ENCODE measurements at regions not wholly inside any gene's neighbourhood (a gene's known extent, or its start where the extent isn't known, plus 50 kb on each side); places are given as distances from the start of the nearest gene placed in this dataset.

DNA sequence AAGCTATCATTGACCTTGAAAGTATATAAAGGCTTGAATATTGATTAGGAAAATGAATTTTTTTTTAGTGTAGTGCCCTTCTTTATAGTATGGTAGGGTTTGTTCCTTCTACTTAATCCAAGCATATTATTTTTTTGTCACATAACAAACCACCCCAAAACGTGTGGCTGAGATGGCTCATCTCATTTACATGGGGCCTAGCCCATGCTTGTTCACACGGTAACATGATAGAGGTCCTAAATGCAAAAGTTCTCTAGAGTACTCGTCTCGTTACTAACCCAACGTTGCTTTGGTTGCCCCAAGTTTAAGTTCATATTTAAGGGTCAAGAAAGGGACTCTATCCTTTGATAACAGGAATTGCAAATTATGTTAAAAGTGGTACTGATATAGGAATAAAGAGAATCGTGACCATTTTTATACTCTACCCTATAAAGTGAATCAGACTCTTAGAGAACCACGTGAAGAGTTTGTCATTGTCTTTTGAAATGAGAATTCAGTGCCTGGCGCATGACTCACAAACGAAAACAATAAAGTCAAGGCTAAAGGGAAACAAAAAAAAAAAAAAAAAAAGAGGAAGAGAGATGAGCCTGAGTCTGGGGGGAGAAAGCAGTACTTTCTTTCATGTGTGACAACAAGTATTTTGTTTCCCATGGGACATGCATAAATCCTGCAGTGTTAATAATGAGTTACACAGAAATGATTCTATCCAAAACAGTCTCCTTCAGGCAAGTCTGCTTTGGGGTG is 402.8 kb upstream of the NWD2 start:
- DNase-seq, result no peak

DNA sequence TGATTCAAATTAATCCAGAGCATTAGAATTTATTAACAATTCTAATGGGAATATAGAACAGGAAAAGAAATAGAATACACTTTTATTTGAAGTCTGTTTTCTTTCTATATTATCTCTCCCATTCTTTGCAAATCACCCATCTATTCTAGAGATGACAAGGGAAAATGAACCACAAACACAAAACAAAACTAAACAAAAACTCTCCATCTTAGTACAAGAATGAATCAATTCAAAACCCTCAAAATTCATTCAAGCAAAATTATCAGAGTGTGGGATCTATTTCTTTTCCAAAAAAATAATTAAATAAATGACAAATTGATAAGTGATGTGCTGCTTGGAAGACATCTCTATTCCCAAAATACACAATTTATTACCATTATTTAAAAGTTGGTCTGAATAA is 400.1 kb upstream of the NWD2 start:
- DNase-seq, result no peak

DNA sequence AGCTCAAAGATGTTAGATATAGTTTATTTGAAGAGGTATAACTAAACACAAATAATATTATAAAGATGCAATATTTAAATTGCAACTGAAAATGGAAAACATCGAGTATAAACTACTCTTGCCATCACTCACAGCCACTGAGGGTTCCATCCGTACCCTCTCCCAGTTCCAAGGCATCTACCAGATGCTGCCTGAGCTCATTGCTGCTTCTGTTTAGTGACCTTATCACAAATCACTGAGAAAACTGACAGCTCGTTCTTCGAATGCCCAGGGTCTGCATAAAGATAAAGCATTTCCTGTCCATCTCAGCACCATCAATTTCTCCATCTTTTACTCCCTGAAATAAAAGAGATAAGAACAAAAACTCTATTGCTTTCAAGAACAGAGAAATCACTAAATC is 391.7 kb upstream of the NWD2 start:
- no peak for DNase-seq

DNA sequence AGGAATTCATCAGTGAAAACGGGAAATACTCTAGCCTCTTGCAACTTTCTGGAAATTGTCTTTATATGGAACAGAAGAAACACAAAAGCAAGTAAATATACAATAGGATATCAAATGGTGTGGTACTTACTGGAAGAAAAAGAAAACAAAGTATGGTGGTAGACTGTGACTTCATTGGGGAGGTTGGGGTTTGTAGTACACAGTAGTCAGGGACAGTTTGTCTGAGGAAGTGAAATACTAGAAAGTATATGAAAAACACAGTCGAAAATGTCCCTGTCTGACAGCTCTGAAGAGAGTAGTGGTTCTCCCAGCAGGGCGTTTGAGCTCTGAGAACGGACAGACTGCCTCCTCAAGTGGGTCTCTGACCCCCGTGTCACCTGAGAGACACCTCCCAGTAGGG is 390.0 kb upstream of the NWD2 start:
- no peak for DNase-seq

DNA sequence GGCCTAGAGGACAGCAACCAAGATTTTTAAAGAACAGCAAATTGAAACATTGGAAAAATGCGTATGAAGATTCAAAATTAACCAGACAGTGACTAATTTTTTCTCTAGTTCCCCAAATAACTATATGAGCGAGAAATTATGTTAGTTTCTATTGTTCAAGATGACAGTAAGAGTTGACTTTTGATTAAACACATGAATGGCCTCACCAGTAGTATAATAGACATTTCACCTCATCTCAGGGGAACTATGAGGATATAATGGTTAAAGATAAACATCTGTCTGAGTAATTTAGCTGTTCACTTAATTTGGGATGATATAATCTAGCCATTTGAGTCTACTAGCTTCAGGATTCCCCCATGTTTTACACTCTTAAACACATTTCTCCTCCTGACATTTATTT is 380.9 kb upstream of the NWD2 start:
- DNase-seq, result no peak

DNA sequence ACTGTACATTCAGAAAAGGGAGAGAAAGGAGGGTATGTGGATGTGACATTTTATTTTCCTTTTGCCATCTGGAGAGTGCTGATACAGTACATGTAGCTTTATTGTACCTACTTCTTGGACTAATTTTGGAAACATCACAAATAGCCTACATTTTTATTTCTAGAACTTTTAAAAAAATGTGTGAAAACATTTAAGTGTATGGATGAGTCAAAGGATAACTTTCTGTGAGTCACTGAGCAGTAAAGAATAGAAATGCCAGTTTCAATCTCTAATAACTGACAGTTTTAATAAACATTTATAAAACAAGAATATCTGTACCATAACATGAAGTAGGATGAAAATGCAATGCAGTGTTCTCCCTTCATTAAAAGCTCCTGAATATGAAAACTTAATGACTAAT is 374.4 kb upstream of the NWD2 start:
- no peak for DNase-seq

DNA sequence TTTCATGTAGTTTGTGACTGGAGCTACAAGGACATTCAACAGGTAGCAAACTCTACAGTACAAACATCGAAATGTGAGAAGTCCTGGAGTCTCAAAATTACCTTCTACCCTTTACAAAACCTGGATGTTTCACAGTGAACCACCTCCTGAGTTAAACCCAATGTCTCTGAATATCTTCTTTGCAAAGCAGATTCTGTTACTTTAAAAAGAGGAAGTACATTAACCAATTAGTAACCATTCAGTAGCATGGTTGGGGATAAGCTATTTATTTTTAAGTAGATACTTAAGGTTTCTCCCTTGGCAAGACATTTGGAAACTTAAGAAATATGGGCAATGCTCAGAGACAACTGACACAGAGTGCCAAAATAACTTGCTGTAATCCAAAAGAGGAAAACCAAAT is 371.9 kb upstream of the NWD2 start:
- no peak for DNase-seq

DNA sequence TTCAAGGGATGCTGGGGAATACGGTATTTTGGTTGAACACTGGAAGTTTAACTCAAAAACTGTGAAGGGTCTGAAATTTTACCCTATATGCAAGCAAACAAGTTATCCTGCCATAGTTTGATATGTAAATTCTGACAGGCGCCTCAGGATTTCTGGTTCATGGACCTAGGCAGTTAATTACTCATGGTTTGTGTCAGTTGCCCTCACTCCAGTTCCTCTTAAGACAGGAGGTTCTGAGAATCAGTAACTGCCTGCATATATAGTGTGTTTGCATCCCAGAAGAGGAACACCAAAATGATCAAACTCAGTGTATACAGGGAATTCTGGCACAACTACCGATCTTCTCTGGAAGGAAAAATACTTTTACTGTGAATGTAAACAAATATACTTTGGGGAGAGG is 360.4 kb upstream of the NWD2 start:
- no peak for DNase-seq

DNA sequence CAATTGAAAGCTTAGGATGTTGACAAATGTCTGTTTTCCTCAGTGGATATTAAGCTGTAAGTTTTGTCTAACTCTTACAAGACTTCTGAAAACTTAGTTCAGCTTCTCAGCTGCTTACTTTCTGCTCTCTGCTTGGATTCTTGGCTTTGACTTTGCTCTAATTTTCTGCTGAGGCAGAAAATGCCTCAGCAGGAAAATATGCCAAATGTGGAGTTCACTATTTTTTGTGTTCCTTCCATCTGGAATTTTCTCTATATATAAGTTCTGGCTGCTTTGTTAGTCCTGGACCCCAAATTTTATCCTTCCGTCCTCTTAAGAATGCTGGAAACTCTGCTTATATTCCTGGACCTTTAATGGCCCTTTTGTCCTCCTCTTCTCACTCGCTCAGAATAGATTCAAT is 352.6 kb upstream of the NWD2 start:
- DNase-seq, result no peak

DNA sequence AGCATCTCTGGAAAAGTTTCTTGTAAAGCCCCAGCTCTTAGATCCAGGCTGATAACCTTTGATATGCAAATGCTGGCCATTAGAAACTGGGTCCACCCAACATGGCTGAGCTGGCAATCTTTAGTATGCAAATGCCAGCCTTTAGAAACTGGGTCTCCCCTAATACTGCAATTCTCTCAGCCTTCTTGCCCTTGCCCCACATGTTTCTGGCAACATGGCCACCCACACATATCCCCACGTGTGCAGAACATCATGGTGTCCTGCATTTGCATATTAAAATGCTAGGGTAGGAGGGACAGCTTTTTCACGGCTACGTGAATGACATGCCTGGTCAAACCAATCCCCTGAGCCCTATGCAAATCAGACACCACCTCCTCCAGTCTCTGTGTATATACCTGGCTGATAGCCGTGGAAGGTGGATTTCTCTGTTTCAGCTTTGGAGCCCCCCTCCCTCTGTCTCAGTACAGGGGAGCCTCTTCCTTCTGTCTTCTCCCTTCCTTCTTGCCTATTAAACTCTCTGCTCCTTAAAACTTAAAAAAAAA is 344.0 kb upstream of the NWD2 start:
- DNase-seq, result no peak

DNA sequence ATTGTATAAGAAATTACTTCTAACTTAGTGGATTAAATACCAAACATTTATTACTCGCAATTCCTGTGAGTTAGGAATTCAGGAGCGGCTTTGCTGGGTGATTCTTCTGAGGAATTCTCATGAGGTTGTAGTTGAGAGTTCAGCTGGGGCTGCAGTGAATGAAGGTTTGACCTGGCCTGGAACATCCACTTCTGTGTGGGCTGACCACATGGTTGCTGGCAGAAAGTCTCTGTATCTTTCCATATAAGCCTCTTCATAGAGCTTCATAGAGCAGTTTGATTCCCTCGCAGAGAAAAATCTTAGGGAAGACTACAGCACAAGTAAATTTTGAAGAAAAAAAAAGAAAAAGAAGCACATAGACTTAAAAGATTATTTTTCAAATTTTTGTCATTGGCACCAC is 339.7 kb upstream of the NWD2 start:
- no peak for DNase-seq

DNA sequence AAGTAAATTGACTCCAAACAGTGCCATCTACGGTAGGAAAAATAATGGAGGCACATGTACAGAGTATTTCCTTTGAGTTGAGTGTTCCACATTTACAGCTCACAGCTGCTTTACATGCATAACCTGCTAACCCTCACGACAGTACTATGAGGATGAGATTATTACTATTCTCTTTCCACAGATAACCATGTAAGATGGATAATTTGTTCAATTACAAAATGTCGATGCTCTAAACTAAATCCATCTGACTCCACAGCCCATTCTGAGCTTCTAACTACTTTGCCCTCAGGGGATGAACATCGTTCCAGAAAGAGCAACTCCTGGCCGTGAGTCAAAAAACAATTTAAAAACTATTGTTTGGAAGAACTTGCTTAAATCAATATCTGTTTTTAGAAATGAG is 330.4 kb upstream of the NWD2 start:
- DNase-seq, result no peak

DNA sequence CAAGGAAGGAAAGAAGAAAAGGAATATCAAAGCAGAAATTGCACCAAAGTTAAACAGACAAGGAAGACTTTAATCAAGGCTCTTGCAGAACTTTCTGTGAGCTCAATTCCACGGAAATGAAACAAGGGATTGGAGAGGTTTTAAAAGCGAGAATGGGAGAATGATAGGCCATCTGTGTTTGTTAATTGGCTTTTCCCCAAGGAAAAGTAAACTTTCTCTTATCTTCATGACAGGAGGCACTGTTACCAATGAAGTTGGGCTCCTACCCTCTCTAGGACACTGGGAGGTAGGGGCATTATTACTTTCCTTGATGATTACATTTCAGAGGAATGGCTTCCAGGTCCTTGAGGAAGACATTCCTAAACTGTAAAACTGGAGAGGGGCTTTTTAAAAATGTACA is 328.8 kb upstream of the NWD2 start:
- no peak for DNase-seq

DNA sequence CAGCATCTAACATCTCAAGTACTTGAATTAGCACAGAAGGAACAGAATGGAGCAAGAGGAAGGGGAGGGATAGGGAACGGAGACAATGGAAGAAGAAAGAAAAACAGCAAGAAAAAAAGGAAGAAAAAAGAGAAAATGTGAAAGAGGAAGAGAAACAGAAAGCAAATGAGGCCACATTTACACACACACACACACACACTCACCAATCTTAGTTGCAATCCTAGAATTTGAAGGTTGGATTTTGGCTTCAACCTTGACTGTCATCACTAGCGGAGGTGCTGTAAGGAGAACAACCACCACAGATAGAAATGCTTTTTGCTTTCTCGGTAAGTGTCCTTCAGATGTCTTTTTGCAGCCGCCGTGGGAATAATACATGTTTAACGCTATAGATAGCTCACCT is 327.1 kb upstream of the NWD2 start:
- no peak for DNase-seq

DNA sequence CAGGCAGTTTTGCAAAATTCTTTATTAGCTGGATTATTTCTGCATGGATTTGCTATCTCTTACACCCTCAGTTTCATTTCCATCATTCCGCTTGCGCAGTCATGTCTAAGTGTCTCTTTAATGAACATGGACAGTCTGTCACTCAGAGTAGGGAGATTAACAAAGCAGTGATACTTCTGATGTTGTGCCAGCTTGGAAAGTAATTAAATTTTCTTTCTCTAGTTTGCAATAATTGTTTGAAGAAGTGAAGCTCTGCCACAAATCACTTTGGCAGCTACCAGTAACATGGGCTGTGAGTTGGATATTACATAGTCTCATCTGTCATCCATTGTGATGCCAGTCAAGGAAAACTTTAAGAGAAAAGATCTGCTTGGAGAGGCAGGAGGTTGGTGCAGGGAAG is 324.8 kb upstream of the NWD2 start:
- no peak for DNase-seq

DNA sequence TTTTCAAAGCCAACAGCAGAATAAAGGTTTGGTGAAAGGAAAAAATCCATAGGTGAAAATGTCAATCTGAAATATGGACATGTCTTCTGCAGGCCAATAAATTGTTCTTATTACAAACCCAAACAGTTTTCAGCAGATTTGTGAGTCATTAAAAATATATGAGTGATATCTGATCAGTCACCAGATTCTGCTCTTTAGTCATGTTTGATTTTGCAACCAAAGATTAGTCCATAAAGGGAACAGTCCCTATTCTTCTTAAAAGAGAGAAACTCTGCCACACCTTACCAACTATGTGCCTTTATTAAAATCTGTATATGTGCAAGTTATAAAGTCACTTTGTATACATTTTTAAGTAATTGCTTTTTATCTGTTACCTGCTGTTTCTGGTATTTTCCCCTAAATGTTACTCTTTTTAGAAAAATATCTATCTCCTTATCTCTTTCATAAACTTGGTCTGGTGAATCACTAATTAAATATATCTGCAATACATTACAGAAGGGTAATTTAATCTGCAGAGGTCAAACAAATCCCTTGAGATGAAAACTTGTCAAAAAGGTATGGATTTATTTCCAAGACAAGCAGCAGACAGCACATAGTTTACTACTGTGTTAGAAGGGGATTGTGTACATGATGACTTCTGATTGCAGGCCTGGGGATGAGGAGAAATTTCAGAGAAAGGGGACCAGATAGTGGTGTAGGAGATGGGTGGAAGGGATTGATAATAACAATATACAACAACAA is 322.9 kb upstream of the NWD2 start:
- DNase-seq, result no peak

DNA sequence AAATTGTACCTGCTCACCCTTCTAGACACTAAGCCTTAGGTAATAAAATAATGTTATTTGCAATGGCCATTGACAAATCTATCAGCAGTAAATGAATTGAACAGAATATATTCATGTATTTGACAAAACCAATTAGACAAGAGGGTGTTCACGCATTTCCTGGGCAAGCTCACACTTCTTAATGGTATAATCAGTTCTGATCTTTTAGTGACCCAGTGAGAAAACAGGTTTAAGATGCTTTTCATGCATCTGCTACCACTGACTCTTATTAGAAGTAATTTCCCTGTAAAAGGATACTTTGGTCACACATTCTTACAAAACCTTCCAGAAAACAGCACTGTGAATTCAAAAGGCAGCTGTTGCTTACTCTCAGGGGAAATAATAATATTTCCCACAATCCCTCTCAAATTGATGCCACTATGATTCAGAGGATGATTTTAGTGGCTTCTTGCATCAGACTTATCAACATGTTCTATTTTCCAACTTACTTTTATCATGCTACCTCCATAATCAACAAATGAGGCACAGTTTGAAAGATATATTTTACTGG is 313.9 kb upstream of the NWD2 start:
- DNase-seq, result no peak

DNA sequence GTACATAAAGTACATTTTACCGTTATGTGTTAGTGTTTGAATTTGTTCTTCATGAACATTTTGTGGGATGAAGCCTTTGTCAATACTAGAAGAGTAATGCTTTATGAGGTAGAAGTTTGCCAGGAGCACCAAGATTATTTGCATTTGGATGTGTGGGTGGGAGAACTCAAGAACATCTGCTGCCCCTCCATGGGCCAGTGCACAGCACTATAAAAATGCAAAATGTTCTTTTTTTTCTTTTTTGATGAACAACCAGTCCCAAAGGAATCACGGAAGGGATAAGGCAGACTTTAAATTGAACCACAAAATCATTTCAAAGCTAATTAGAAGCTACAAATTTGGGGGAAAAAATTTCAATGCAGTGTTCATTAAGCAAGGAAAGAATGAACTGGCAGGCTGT is 300.3 kb upstream of the NWD2 start:
- DNase-seq, result no peak

DNA sequence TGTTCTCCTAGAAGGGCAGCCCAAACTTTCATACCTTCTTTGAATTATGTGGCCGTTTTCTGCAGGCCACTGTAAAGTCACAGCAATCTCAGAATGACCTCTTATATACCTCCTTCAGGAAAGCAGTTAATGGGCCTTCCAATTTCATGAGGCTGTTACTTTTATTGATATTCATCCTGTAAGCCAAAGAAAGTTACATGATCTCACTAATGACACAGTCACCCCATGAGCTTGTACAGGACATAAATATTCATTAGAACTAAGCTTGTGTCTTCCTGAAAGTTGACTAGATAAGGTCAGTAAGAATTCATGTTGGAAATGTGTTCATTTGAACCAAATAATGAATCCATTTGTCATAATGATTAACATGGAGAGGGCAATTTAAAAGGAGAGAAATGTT is 283.1 kb upstream of the NWD2 start:
- DNase-seq, result no peak

DNA sequence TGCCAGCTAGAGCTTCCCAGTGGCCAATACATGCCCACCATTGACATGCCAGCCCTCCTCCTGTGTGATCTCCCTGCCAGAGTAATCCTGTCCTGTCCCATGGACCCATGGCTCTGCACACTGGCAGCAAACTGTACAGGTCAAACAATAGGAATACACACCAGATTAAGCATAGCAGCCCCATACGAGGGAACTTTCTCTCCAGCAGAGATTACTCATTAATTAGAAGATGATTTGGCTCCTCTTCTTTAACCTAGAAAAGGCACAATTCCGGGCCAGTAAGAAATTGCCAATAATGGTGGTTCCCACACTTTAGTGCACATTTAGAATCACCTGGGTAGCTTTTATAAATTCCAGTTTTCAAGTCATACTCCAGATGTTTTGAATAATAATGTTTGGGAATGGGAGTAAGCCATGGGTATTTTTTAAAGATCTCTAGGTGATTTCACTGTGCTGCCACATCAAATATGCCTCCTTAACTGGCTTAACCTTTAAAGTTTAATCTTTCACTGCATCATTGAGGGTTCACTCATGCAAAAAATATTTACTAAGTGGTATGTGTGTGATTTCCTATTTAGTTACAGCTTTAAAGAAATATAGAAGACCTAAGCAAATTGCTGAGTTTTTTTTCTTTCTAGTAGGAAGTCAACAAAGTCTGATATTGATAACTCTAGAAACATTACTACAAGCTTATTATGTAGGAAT is 277.6 kb upstream of the NWD2 start:
- DNase-seq, result no peak

DNA sequence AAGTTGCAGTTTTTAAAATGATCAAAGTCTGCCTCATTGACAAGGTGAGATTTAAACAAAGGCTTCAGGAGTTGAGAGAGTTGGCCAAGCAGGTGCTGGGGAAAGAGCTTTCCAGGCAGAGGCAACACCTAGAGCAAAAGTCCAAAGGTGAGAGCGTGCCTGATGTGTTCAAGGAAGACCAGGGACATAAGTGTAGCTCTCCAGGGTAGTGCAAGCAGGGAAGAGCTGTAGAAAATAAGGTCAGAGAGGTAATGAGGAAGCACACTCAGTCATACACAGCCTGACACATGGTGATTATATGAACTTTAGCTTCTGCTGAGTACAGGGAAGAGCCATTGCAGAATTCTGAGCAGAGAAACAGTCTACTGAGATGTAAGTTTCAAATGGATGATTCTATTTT is 265.0 kb upstream of the NWD2 start:
- no peak for DNase-seq

DNA sequence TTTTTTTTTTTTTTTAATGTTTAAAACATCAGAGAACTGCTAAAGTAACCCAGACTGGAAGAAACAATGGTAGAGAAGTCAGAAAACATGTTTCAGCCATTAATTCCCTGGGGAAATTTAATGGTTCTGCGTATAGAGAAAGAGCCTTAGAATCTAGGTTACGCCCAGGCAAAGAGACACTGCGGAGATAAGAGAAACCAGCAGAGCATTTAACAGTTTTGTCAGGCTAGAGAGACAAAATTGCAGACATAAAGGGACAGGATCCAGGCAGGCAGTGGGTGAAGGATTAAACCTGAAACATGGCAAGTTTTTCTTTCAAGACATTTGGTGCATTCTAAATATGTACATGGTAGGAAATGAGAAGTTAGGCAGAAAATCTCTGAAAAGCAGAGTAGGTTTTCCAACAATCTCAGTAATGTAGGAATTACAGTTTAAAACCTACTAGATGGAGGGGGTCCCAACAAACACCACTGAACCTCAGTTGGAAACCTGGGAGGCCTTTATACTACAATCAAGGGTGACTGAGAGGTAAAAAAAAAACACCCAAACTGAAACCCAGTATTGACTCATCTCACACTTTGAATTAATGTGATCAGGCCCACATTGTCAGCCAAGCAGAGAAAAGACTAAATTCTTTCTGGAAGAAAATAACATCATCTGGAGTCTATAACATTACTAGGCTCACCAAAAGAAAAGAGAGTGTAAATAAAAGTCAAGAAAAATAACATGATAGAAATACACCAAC is 254.2 kb upstream of the NWD2 start:
- DNase-seq, result no peak

DNA sequence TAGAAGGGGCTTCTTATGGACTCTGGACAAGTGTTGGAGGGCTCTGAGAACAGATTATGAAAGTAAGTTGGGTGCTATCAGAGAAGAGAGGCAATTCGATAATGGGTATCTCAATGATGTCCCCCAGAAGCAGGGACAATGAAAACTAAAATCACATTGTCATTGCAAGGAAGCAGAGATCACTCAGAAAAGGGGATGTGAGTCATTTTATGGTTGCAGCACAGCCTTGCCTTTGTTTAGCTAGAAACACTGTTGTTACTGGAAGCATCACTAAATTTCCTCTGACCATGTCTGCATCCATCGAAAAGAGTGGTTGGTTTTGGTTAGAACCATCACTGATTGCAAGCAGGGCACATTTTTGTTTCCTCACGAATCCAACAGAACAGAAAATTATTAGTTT is 246.8 kb upstream of the NWD2 start:
- DNase-seq, result no peak
